Activated naive CD8-positive, alpha-beta T cell treated with anti-CD3 and anti-CD28 coated beads for 36 hours (primary cell): ENCODE measurements at regions not wholly inside any gene's neighbourhood (a gene's known extent, or its start where the extent isn't known, plus 50 kb on each side); places are given as distances from the start of the nearest gene placed in this dataset.
"Not testable (repeated sequence)": the region's sequence is repeated elsewhere in the genome, so short reads cannot be mapped to it uniquely, and the experiment has no call there.

Experiments used
- DNase-seq: peaks from one replicate; pipeline ENCODE4 v3.0.0; 2021
- H3K27ac Mint-ChIP-seq: one replicate; pipeline ENCODE4 v1.8.0; 2022; ENCODE audit warnings: mild to moderate bottlenecking, moderate library complexity, mixed read lengths
- H3K27me3 Mint-ChIP-seq: one replicate; pipeline ENCODE4 v1.8.0; 2022; ENCODE audit warnings: mild to moderate bottlenecking, mixed read lengths
- H3K36me3 Mint-ChIP-seq: one replicate; pipeline ENCODE4 v1.8.0; 2021; ENCODE audit warnings: mild to moderate bottlenecking, mixed read lengths
- H3K4me1 Mint-ChIP-seq: one replicate; pipeline ENCODE4 v1.8.0; 2021; ENCODE audit warnings: mixed read lengths
- H3K4me3 Mint-ChIP-seq: one replicate; pipeline ENCODE4 v1.8.0; 2022; ENCODE audit warnings: mild to moderate bottlenecking, moderate library complexity, mixed read lengths
- H3K9me3 Mint-ChIP-seq: one replicate; pipeline ENCODE4 v1.8.0; 2022; ENCODE audit warnings: mixed read lengths

DNA sequence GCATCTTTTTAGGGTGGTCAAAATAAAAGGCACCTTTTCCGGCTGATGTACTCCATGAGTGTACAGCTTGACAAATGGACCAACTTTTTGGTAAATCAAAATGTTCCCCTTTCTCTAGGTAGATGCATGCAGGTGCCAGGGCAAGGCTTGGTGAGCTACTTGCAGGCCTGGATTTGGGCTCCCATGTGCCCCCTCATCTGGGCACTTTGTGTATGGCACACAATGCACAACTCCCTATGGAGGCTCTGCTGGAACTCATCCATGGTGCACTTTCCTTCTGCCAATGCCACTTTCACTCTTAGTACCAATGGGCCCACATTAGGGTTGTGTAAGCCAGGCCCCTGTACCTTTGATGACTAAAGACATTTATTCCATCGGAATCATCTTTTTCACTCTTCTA lies 300.8 kb downstream of the SDHAF3 start:
- no peaks in the 10 kb centered on the region for H3K9me3 Mint-ChIP-seq
- H3K27me3 Mint-ChIP-seq = peaks cover 6% of the 10 kb centered on the region
- no peaks in the 10 kb centered on the region for H3K36me3 Mint-ChIP-seq
- no peak overlapping the region for H3K27ac Mint-ChIP-seq
- DNase-seq = no peak
- H3K4me3 Mint-ChIP-seq = no peak overlapping the region
- no peaks in the 10 kb centered on the region for H3K4me1 Mint-ChIP-seq

DNA sequence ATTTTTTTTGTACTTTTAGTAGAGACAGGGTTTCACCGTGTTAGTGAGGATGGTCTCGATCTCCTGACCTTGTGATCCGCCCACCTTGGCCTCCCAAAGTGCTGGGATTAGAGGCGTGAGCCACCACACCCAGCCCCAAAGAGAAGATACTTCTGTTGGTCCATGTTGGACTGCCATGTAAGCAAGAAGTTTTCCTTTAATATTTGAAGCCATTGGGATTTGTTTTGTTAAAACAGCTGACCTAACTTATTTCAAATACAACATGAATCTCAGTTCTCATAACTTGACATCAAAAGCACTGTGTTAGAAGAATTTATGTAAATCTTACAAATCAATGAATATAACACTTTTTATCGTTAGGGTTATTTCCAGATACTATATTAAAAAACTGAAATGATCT lies 302.4 kb downstream of the SDHAF3 start:
- H3K27ac Mint-ChIP-seq = no peak overlapping the region
- H3K4me3 Mint-ChIP-seq = no peak overlapping the region
- no peaks in the 10 kb centered on the region for H3K4me1 Mint-ChIP-seq

DNA sequence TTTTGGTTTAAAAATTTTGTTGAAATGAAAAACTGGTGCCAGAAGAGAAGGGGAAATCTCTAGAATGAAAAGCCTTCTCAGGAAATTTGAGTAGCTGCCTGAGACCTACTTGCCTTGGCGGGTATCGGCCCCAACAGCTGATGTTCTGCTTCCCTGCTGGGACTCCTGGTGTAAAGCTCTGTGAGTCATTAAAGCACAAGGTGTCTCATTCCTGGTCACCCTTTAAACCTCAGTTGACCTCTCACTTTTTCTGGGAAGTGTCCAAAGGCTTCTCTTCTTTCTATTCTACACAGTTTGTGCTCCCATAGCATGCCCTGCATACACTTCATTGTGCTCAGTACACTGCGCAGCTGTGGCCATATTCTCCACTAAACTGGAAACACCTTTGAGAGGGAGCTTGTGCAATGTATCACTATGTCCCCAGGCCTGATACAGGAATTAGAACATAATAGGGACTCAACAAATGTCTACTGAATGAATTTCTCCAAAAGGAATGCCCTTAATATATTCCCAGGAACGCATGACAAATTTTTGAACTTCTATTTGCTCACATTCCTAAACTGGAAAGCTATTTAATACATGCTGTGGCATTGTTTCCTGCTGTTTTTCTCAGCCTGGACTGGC lies 303.9 kb downstream of the SDHAF3 start:
- Mint-ChIP-seq H3K27me3 (peaks cover 9% of the 10 kb centered on the region), H3K4me1 (no peaks in the 10 kb centered on the region), H3K9me3 (peaks cover 5% of the 10 kb centered on the region)

More for the DNA sequence above, 302.4 kb downstream of the SDHAF3 start:
- H3K27me3 Mint-ChIP-seq = peaks cover 9% of the 10 kb centered on the region
- no peaks in the 10 kb centered on the region for H3K36me3 Mint-ChIP-seq
- DNase-seq = no peak
- peaks cover 5% of the 10 kb centered on the region for H3K9me3 Mint-ChIP-seq

DNA sequence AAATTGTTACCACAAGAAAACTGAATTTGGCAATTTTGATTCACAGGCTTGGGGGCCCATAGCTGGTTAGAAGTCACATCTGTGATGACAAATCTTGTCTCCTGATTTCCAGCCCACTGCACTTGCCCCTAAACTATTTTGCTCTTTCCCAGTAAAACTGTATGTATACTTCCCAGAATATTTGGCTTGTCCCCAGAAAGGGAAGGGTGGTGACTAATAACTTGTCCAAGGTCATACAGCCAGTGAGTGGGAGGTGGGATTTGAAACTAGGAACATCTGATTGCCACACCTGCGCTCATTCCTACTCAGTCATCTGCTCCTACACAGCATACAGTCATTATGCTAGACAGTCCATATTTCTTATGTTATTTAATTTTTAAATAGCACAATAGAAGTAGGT lies 304.5 kb downstream of the SDHAF3 start:
- Mint-ChIP-seq H3K4me1 (no peaks in the 10 kb centered on the region), H3K36me3 (no peaks in the 10 kb centered on the region), H3K27me3 (peaks cover 9% of the 10 kb centered on the region), H3K27ac (no peak overlapping the region), H3K9me3 (peaks cover 5% of the 10 kb centered on the region), H3K4me3 (no peak overlapping the region)
- no peak for DNase-seq

More for the DNA sequence above, 303.9 kb downstream of the SDHAF3 start:
- no peak overlapping the region for H3K4me3 Mint-ChIP-seq
- H3K36me3 Mint-ChIP-seq = no peaks in the 10 kb centered on the region
- H3K27ac Mint-ChIP-seq = no peak overlapping the region
- no peak for DNase-seq

DNA sequence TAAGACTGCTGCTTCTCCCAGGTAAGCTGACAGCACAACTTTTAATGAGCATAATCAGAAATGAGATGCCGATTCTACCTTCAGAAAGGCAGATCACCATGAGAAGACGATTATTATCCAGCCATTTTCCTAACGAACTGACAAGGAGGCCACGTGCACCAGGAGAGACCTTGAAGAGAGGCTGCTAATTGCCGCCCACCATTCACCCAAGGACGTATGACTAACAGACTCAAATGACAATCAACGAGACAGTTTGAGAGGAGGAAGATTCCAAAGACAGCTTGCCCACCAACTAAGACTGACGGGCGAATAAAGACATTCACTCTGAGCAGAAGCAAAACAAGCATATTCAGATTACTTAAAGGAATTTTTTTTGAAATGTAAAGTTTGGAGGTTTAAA lies 301.9 kb upstream of the TAC1 start:
- no peak overlapping the region for H3K27ac Mint-ChIP-seq
- H3K4me1 Mint-ChIP-seq = no peaks in the 10 kb centered on the region
- no peak overlapping the region for H3K4me3 Mint-ChIP-seq
- peaks cover 1% of the 10 kb centered on the region for H3K9me3 Mint-ChIP-seq
- no peak for DNase-seq
- no peaks in the 10 kb centered on the region for H3K27me3 Mint-ChIP-seq
- H3K36me3 Mint-ChIP-seq = no peaks in the 10 kb centered on the region

DNA sequence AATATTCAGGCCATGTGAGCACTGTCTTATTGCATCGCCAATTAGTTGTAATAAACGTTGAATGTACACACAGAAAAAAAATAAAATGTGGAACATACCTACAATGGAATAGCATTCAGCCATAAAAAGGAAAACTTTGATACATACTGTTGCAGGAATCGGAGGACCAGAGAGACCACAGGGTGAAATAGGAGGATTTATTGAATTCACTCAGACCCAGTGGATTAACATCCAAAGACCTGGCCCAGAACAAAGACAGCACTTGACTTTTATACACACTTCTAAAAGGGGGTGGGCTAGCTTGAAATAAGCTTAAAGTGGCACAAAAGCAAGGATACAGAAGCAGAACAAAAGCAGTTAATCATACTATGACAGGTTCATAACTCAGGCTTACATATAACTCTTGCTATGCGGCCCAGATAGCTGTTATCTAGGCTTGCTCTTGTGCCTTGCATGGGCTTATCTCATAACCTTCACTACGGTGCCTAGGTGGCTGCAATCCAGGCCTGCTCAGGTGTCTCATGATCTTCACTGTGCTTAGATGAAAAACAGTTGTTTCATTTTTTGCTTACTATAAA lies 292.2 kb upstream of the TAC1 start:
- Mint-ChIP-seq H3K36me3 (no peaks in the 10 kb centered on the region), H3K4me1 (no peaks in the 10 kb centered on the region), H3K9me3 (peaks cover 19% of the 10 kb centered on the region), H3K27me3 (peaks cover 3% of the 10 kb centered on the region), H3K27ac (no peak overlapping the region), H3K4me3 (no peak overlapping the region)
- no peak for DNase-seq

DNA sequence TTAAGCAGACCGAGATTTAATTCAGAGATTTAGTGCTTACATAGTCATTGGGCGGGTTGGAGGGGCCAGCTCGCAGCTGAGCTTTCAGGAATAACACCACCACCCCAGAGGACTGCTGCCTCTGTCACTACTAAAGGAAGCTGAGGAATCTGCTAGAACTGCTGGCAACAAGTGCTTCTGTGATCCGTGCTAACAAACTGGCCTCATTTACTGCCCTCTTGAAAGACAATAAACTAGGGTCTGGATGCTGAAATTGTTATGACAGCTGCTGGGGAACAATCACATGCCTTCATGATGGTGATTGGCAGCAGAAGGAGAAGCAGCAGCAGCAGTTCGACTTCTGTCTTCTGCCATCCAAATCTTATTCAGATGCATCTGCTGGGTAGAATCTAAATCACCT lies 285.5 kb upstream of the TAC1 start:
- Mint-ChIP-seq H3K4me1 (no peaks in the 10 kb centered on the region), H3K27ac (no peak overlapping the region), H3K4me3 (no peak overlapping the region), H3K27me3 (peaks cover 3% of the 10 kb centered on the region), H3K9me3 (peaks cover 7% of the 10 kb centered on the region), H3K36me3 (no peaks in the 10 kb centered on the region)
- no peak for DNase-seq

DNA sequence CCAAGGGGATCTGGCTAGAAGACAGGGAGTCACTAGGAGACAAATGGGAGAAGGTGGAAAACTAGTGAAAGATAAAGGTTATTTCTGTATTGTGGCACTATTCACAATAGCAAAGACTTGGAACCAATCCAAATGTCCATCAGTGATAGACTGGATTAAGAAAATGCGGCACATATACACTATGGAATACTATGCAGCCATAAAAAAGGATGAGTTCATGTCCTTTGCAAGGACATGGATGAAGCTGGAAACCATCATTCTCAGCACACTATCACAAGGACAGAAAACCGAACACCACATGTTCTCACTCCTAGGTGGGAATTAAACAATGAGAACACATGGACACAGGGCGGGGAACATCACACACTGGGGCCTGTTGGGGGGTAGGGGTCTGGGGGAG lies 282.4 kb upstream of the TAC1 start:
- not testable (repeated sequence) for H3K4me3 Mint-ChIP-seq, H3K27me3 Mint-ChIP-seq, H3K9me3 Mint-ChIP-seq, H3K4me1 Mint-ChIP-seq, DNase-seq, H3K36me3 Mint-ChIP-seq, H3K27ac Mint-ChIP-seq

DNA sequence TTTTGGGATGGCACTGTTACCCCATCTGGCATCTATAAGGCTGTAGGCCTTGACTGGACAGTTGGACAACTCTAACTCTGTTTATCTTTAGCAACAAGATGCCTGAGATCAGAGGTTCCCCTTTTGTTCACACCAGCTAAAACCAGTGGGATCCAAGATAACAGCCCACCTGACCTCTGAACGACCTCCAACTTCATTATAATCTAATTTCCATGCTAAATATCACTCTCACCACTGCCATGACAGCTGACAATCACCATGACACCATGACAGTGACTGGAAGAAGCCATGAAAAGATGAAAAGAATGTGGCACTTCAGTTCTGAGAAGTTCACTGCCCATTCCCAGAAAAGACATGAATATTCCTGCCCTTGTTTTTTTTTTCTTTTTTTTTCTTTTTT lies 281.4 kb upstream of the TAC1 start:
- H3K27me3 Mint-ChIP-seq = no peaks in the 10 kb centered on the region
- H3K4me1 Mint-ChIP-seq = no peaks in the 10 kb centered on the region
- H3K36me3 Mint-ChIP-seq = no peaks in the 10 kb centered on the region
- H3K4me3 Mint-ChIP-seq = no peak overlapping the region
- DNase-seq = no peak
- H3K9me3 Mint-ChIP-seq = peaks cover 3% of the 10 kb centered on the region
- H3K27ac Mint-ChIP-seq = no peak overlapping the region

DNA sequence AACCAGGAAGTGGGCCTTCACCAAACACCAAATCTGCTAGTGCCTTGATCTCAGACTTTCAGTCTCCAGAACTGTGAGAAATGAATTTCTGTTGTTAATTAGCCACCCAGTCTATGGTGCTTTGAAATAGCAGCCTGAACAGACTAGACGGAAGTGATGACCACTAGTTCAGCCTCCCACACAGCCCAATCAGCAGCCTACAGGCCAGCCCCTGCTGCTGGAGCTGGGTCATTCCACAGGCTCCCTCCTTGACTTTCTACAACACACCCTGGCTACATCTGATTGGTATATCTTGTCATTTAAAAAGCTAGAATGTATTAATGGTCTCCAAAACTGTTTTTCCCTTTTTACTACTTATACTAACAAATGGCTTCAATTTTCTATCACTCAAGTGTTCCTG lies 277.2 kb upstream of the TAC1 start:
- H3K9me3 Mint-ChIP-seq = peaks cover 2% of the 10 kb centered on the region
- no peaks in the 10 kb centered on the region for H3K36me3 Mint-ChIP-seq
- H3K4me1 Mint-ChIP-seq = no peaks in the 10 kb centered on the region
- no peak overlapping the region for H3K27ac Mint-ChIP-seq
- H3K27me3 Mint-ChIP-seq = no peaks in the 10 kb centered on the region
- DNase-seq = no peak
- no peak overlapping the region for H3K4me3 Mint-ChIP-seq

DNA sequence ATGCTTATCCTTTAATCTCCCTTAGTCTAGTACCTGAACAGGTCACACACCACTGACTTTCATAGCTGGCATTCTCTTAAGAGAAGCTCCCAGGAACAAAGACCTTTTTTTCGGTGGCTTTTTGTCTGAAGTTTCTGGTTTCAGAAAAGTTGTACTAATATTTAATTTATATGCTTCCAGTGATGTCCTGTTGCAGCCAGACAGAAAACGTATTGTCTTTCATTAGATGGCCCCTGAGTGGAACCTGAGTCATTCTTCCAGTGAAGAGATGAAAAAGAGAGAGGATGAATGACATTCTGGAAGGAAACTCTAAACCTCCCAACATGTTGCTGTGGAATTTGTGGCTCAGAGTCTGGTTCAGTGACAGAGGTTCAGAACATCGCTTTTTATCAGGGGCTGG lies 274.8 kb upstream of the TAC1 start:
- peaks cover 10% of the 10 kb centered on the region for H3K9me3 Mint-ChIP-seq
- no peak overlapping the region for H3K27ac Mint-ChIP-seq
- no peak overlapping the region for H3K4me3 Mint-ChIP-seq
- no peaks in the 10 kb centered on the region for H3K4me1 Mint-ChIP-seq
- H3K36me3 Mint-ChIP-seq = no peaks in the 10 kb centered on the region
- DNase-seq = no peak
- H3K27me3 Mint-ChIP-seq = no peaks in the 10 kb centered on the region

DNA sequence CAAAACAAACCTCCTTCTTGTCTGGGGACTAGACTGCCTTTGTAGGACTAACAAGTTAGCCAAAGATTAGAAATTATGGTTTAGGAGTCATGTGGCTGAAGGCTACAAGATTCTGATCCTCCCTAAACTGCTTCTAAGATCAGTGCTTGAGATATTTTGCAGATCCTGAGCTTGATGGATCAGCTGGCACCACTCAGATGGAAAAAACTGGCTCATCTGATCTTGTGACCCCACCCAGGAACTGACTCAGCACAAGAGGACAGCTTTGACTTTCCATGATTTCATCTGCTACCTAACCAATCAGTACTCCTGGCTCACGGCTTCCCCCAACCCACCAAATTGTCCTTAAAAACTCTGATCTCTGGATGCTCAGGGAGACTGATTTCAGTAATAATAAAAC lies 271.5 kb upstream of the TAC1 start:
- Mint-ChIP-seq H3K36me3 (no peaks in the 10 kb centered on the region), H3K9me3 (peaks cover 10% of the 10 kb centered on the region), H3K4me1 (no peaks in the 10 kb centered on the region), H3K4me3 (no peak overlapping the region), H3K27me3 (peaks cover 4% of the 10 kb centered on the region), H3K27ac (no peak overlapping the region)
- no peak for DNase-seq

DNA sequence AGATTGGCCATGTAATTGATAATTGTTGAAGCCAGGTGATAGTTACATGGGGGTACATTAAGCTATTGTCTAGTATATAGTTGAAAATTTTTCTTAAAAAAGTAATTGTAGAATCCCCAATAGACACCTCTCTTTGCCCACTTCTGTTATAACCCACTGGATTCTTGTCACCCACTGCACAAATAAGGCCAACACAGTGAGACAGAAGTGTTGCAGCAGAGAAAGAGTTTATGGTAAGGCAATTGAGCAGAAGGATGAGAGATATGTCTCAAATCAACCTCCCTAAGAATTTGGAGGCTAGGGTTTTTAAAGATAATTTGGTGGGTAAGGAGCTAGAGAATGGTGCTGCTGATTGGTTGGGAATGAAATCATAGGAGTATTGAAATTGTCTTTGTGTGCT lies 270.3 kb upstream of the TAC1 start:
- Mint-ChIP-seq H3K4me1 (no peaks in the 10 kb centered on the region), H3K27ac (no peak overlapping the region), H3K4me3 (no peak overlapping the region), H3K27me3 (peaks cover 4% of the 10 kb centered on the region), H3K36me3 (no peaks in the 10 kb centered on the region), H3K9me3 (peaks cover 10% of the 10 kb centered on the region)
- no peak for DNase-seq

DNA sequence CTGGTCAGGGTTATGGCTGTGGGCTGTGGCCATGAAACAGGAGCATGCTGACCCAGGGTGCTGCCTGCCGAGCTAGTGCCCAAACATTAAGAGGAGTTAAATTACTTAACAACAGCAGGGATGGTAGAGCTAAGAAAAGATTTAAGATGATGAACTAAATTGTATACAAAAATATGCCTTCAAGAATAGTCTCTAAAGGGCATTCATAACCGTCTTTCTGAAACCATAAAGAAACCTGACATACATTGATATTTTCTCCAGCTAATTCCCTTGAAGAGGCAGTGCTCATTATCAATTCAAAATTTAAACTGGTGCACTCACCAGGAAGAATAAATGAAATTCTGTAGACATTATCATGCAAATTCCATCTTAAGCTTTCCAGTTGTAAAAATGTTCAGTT lies 265.8 kb upstream of the TAC1 start:
- Mint-ChIP-seq H3K4me1 (no peaks in the 10 kb centered on the region), H3K36me3 (no peaks in the 10 kb centered on the region), H3K27ac (no peak overlapping the region), H3K9me3 (peaks cover 6% of the 10 kb centered on the region), H3K4me3 (no peak overlapping the region), H3K27me3 (peaks cover 4% of the 10 kb centered on the region)
- DNase-seq = no peak

DNA sequence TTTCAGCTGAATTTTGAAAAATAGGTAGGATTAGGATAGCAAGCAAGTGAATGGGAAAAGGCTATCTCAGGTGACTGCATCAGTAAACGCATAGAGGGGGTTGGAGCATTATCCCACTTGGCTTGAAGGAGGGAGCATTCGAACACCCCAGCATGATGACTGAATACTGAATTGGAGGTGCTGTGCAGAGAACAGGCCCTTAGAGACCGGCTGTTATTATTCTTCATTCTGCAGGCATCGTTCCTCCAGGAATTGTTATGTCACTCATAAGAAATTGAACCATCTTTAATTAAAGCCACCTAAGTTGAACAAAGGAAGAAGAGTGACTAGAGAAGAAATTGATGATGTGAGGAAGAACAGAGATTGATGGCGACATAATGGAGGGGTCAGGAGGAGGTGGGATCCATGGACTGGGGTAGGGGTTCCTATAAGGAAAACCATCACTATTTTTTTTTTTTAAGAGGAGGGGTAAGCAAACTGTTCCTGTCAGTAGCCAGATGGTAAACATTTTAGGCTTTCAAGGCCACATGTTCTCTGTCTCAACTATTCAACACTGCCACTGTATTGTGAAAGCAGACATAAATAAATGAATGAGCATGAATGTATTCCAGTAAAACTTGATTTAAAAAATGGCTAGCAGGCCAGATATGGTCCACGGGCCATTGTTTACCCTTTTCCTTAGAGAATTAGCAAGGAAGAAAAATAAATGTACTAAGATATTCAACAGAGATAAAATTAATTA lies 264.7 kb upstream of the TAC1 start:
- Mint-ChIP-seq H3K27ac (no peak overlapping the region), H3K4me1 (no peaks in the 10 kb centered on the region), H3K27me3 (peaks cover 4% of the 10 kb centered on the region), H3K9me3 (no peaks in the 10 kb centered on the region), H3K4me3 (no peak overlapping the region), H3K36me3 (no peaks in the 10 kb centered on the region)
- no peak for DNase-seq

DNA sequence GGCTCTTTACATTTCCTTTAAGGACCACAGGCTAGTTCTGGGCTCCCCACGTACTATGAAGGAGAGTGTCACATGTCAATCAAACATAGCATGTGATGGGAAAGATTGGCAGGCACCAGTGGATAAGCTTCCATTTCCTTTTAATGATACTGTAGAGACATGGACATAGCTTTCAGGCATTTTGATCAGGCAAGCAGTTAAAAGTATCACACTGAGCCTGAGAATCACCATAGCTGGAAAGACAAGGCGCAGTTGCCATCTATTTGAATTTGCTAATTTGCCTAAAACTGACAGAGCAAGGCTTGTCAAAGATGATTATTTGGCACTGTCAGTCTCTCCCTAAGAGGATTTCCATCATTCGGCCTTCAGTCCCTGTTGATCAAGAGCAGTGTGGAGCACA lies 263.4 kb upstream of the TAC1 start:
- Mint-ChIP-seq H3K27me3 (peaks cover 4% of the 10 kb centered on the region), H3K27ac (no peak overlapping the region), H3K4me3 (no peak overlapping the region), H3K4me1 (no peaks in the 10 kb centered on the region), H3K9me3 (no peaks in the 10 kb centered on the region), H3K36me3 (no peaks in the 10 kb centered on the region)
- no peak for DNase-seq
